ENCODE measurements at regions not wholly inside any gene's neighbourhood (a gene's known extent, or its start where the extent isn't known, plus 50 kb on each side); places are given as distances from the start of the nearest gene placed in this dataset.
"Not testable (repeated sequence)": the region's sequence is repeated elsewhere in the genome, so short reads cannot be mapped to it uniquely, and the experiment has no call there.

- Mint-ChIP-seq H3K36me3 (ENCODE audit: low read depth) (peaks cover 5% of the 10 kb centered on the region), H3K4me3 (no peak overlapping the region), H3K4me1 (no peaks in the 10 kb centered on the region), H3K9me3 (peaks cover 46% of the 10 kb centered on the region), H3K27ac (no peak overlapping the region), H3K27me3 (ENCODE audit: low read depth) (no peaks in the 10 kb centered on the region)
- TF ChIP-seq, protein P1, sequence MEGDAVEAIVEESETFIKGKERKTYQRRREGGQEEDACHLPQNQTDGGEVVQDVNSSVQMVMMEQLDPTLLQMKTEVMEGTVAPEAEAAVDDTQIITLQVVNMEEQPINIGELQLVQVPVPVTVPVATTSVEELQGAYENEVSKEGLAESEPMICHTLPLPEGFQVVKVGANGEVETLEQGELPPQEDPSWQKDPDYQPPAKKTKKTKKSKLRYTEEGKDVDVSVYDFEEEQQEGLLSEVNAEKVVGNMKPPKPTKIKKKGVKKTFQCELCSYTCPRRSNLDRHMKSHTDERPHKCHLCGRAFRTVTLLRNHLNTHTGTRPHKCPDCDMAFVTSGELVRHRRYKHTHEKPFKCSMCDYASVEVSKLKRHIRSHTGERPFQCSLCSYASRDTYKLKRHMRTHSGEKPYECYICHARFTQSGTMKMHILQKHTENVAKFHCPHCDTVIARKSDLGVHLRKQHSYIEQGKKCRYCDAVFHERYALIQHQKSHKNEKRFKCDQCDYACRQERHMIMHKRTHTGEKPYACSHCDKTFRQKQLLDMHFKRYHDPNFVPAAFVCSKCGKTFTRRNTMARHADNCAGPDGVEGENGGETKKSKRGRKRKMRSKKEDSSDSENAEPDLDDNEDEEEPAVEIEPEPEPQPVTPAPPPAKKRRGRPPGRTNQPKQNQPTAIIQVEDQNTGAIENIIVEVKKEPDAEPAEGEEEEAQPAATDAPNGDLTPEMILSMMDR (IDR thresholded peaks at IDR 0.05; ENCODE audit: unreplicated experiment in 3 of 3), result no peak
Measured at GRCh38 chr2:7758073-7758759, 841.0 kb downstream of the RNF144A start.

- no peaks in the 10 kb centered on the region for H3K27me3 Mint-ChIP-seq (ENCODE audit: low read depth)
- peaks cover 45% of the 10 kb centered on the region for H3K9me3 Mint-ChIP-seq
- H3K36me3 Mint-ChIP-seq (ENCODE audit: low read depth), result peaks cover 10% of the 10 kb centered on the region
- TF ChIP-seq, protein P1 (IDR thresholded peaks at IDR 0.05; ENCODE audit: unreplicated experiment in 3 of 3), result no peak
- H3K4me1 Mint-ChIP-seq, result no peaks in the 10 kb centered on the region
- H3K27ac Mint-ChIP-seq, result no peak overlapping the region
- H3K4me3 Mint-ChIP-seq, result no peak overlapping the region
Measured at GRCh38 chr2:7759898-7760297, 842.7 kb downstream of the RNF144A start.

DNA sequence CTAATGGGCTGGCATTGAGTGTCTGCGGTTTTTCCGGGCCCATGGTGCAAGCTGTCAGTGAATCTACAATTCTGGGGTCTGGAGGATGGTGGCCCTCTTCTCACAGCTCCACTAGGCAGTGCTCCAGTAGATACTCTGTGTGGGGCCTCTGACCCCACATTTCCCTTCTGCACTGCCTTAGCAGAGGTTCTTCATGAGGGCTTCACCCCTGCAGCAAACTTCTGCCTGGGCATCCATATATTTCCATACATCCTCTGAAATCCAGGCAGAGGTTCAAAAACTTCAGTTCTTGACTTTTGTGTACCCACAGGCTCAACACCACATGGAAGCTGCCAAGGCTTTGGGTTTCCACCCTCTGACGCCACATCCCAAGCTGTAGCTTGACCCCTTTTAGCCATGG lies 846.2 kb downstream of the RNF144A start:
- peaks cover 10% of the 10 kb centered on the region for H3K36me3 Mint-ChIP-seq (ENCODE audit: low read depth)
- not testable (repeated sequence) for H3K4me1 Mint-ChIP-seq; H3K27ac Mint-ChIP-seq; H3K4me3 Mint-ChIP-seq; H3K27me3 Mint-ChIP-seq (ENCODE audit: low read depth)
- peaks cover 24% of the 10 kb centered on the region for H3K9me3 Mint-ChIP-seq

DNA sequence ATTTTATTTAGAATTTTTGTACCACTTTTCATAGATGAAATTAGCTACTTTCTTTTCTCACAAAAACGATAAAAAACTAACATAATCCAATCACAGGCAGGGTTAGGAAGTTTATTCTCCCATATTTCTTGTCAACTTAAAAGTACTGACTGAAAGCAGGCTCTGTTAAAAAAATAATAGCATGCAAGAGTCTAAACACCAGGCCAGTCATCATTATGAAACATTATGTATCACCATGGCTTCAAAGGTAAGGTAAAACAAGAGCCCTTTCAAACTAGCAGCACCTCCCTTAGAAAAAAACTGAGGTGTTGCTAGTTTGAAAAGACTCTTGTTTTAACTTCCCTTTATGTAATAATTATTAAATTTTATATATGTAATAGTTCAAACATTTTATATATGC lies 848.0 kb downstream of the RNF144A start:
- Mint-ChIP-seq H3K27ac (no peak overlapping the region), H3K4me1 (no peaks in the 10 kb centered on the region), H3K9me3 (peaks cover 18% of the 10 kb centered on the region), H3K36me3 (ENCODE audit: low read depth) (peaks cover 10% of the 10 kb centered on the region), H3K27me3 (ENCODE audit: low read depth) (no peaks in the 10 kb centered on the region), H3K4me3 (no peak overlapping the region)
- TF ChIP-seq, protein P1 (IDR thresholded peaks at IDR 0.05; ENCODE audit: unreplicated experiment in 3 of 3), result no peak

DNA sequence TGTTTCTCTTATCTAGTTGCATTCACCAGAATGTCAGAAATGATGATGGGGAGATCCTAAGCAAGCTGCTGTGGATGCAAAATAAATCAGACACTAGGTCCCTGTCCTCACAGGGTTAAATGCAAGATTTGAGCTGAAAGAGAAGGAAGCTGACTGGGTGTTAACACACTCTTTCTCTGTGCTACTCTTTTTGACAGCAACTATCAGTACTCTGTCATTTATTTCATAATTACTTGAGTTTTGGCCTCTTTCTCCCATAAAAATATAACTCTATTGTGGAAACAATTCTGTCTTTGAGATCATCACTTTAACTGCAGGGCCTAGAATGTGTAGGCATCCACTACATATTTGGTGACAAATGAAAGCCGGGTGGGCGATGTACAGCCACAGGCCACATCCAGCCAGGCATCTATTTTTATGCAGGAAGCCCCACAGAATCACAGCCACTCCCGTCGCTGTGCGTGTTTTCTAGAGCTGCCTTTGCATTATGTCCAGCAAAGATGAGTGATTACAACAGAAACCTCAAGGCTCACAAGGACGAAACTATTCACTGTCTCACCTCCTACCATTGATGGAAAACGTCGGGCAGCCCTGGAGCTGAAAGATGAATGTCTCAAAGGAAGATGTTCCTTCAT lies 849.0 kb downstream of the RNF144A start:
- TF ChIP-seq, protein P1 (IDR thresholded peaks at IDR 0.05; ENCODE audit: unreplicated experiment in 3 of 3), result no peak
- Mint-ChIP-seq H3K27ac (no peak overlapping the region), H3K4me3 (no peak overlapping the region), H3K27me3 (ENCODE audit: low read depth) (no peaks in the 10 kb centered on the region), H3K9me3 (peaks cover 18% of the 10 kb centered on the region), H3K4me1 (no peaks in the 10 kb centered on the region), H3K36me3 (ENCODE audit: low read depth) (peaks cover 10% of the 10 kb centered on the region)

DNA sequence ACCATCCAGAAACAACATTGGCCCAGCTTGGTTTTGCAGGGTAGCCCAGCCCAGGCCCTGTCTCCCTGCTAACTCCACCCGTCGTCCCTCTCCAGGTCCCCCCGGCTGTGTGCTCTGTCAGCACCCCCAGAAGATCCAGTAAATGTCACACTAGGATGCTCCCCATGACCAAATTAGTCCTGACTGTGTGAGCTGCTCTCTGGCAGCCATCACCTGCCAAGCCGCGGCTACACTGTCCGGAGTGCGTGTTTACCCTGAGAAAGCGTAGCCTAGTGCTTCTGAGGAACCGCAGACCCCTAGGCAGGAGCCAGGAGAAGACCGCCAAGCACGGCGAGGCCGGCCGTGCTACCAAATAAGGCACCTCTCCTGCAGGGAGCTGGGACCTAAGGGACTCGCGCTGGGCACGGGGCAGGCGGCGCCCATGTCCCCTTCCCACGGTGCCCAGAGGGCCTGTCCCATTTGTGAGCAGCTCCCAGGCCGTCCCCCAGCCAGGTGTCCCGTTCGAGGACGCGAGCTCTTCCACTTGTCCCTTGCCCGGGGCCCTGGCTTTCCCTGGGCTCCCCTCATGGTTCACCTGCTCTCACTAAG lies 849.9 kb downstream of the RNF144A start:
- Mint-ChIP-seq H3K4me1 (no peaks in the 10 kb centered on the region), H3K27ac (no peak overlapping the region), H3K4me3 (no peak overlapping the region), H3K9me3 (peaks cover 18% of the 10 kb centered on the region), H3K27me3 (ENCODE audit: low read depth) (no peaks in the 10 kb centered on the region), H3K36me3 (ENCODE audit: low read depth) (peaks cover 10% of the 10 kb centered on the region)
- TF ChIP-seq, protein P1 (IDR thresholded peaks at IDR 0.05; ENCODE audit: unreplicated experiment in 3 of 3), result no peak

Data from nephron (organoid).